K562 (cell line): ENCODE measurements at regions not wholly inside any gene's neighbourhood (a gene's known extent, or its start where the extent isn't known, plus 50 kb on each side); places are given as distances from the start of the nearest gene placed in this dataset.

Experiments used
- HDAC2 ChIP-seq: fragments of 450-650 bp; IDR thresholded peaks from 2 replicates; pipeline ENCODE4 v1.6.1; 2016; ENCODE audit warnings: mild to moderate bottlenecking
- XRCC4 ChIP-seq: IDR thresholded peaks from one replicate; pipeline ENCODE4 v1.6.1; 2011; ENCODE audit not compliant: insufficient read depth, insufficient read length; ENCODE audit errors: extremely low read depth
- TF ChIP-seq, protein P1 (sequence below), 2 experiments: fragments of 450-650 bp in 1 of 2; sonication (generic) in 1 of 2; formaldehyde crosslinking in 1 of 2; IDR thresholded peaks; 2 replicates each; pipeline versions ENCODE4 v1.7.1 to v1.9.0; 2016 to 2022; ENCODE audit warnings: inconsistent platforms in 1 of 2, mild to moderate bottlenecking in 1 of 2, missing genetic modification reagents in 1 of 2

DNA sequence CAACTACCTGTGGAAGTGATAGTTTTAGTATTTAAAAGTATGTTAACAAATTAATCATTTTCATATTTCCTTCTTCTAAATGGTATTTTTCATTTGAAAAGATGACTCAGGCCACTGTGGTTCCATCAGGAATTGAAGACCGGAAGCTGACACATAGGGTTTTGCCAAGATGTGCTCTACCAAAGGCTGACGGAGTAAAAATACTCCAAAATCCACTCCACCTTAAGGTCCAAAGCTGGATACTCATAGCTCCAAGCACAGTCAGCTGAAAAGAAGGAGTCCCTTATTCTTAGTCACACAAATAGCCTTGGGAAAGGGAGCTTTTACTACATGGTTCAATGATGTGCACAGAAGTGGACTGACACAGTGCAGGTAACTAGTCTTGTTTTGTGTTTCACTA is 472.0 kb downstream of the ARAP2 start (continued):
- TF ChIP-seq, protein P1, sequence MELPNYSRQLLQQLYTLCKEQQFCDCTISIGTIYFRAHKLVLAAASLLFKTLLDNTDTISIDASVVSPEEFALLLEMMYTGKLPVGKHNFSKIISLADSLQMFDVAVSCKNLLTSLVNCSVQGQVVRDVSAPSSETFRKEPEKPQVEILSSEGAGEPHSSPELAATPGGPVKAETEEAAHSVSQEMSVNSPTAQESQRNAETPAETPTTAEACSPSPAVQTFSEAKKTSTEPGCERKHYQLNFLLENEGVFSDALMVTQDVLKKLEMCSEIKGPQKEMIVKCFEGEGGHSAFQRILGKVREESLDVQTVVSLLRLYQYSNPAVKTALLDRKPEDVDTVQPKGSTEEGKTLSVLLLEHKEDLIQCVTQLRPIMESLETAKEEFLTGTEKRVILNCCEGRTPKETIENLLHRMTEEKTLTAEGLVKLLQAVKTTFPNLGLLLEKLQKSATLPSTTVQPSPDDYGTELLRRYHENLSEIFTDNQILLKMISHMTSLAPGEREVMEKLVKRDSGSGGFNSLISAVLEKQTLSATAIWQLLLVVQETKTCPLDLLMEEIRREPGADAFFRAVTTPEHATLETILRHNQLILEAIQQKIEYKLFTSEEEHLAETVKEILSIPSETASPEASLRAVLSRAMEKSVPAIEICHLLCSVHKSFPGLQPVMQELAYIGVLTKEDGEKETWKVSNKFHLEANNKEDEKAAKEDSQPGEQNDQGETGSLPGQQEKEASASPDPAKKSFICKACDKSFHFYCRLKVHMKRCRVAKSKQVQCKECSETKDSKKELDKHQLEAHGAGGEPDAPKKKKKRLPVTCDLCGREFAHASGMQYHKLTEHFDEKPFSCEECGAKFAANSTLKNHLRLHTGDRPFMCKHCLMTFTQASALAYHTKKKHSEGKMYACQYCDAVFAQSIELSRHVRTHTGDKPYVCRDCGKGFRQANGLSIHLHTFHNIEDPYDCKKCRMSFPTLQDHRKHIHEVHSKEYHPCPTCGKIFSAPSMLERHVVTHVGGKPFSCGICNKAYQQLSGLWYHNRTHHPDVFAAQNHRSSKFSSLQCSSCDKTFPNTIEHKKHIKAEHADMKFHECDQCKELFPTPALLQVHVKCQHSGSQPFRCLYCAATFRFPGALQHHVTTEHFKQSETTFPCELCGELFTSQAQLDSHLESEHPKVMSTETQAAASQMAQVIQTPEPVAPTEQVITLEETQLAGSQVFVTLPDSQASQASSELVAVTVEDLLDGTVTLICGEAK (IDR thresholded peaks at IDR 0.05) = no peak
- TF ChIP-seq, protein P1 (CRISPR knock-in tag; IDR thresholded peaks at IDR 0.05) = no peak
- TF ChIP-seq XRCC4 = no peak
- no peak for TF ChIP-seq HDAC2
